Hippocampal formation (tissue), 2 donors: ENCODE measurements at regions not wholly inside any gene's neighbourhood (a gene's known extent, or its start where the extent isn't known, plus 50 kb on each side); places are given as distances from the start of the nearest gene placed in this dataset.
"Not testable (repeated sequence)": the region's sequence is repeated elsewhere in the genome, so short reads cannot be mapped to it uniquely, and the experiment has no call there.

Experiments used
- DNase-seq, 2 donors: peaks; one replicate each; lab custom pipeline; 2025; lab: John Stamatoyannopoulos, UW

DNA sequence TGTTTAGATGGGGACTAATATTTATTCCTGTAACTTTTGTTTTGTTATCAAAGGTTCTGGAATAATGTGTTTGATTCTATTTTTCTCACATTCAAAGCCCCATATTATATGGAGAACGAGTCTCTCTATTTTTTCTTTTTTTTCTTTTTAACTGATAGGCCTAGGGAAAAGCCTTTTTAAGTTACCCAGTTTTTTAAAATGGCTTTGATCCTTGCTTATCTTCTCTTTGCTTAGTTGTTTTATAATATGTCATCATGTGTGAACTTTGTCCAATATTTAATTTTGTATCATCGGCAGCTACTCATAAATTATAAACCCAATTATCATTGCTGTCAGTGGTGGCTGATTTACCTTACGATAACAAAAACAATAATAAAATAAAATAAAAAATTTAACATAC is 610.3 kb upstream of the BCHE start:
- no peak for DNase-seq

DNA sequence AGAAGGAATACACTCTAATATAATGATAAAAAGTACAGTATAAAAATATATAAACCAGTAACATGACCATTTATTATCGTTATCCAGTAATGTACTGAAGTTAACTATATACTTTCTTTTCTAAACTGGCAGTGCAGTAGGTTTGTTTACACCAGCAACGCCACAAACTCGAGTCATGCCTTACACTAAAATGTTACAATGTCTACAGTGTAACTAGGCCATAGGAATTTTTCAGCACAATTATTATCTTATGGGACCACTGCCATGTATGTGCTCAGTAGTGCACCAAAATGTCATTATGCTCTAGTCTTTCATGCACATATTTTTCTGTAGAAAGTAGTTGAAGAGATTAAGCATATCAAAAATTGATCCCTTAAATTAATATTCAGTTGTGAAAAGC is 609.8 kb upstream of the BCHE start:
- no peak for DNase-seq

DNA sequence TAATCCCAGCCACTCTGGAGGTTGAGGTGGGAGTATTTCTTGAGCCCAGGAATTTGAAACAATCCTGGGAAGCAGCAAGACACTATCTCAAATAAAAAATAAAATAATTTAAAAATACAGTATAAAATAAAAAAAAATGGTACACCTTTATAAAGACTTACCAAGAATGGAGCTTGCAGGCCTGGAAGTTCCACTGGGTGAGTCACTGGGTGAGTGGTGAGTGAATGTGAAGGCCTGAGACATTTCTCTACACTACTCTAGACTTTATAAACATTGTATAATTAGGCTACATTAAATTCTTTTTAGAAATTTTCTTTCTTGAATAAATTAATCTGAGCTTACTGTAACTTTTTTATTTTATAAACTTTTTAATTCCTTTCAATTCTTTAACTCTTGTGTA is 609.1 kb upstream of the BCHE start:
- no peak for DNase-seq

DNA sequence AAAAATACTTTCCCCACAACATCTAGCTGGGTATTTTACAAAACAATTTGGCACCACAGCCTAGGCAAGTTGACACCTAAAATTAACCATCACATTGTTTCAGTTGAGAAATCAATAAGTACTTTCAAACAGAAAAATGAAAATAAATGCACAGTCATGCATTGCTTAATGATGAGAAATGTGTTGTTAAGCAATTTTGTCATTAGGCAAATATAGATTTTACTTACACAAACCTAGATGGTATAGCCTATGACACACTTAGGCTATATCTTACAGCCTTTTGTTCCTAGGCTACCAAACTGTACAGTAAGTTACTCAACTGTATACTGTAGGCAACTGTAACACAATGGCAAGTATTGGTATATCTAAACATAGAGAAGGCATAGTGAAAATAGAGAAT is 608.6 kb upstream of the BCHE start:
- no peak for DNase-seq

DNA sequence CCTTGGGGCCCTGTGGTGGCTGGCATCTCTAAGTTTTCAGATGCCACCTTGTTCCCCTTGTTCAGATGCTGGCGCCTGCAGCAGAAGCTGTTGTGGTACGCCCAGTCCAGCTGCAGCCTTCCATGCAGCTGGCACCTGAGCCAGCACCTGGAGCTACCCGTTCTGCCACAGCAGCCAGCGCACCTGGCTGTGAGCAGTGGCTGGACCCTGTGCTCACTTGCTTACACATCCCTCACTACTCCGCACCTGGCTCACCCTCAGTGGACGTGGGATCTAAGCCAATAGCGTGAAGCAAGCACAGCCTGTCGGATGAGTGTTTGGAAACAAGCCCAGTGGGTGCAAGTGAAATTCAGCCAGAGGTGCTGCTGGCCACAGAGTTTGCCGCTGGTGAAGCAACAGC is 607.5 kb upstream of the BCHE start:
- DNase-seq, result no peak

DNA sequence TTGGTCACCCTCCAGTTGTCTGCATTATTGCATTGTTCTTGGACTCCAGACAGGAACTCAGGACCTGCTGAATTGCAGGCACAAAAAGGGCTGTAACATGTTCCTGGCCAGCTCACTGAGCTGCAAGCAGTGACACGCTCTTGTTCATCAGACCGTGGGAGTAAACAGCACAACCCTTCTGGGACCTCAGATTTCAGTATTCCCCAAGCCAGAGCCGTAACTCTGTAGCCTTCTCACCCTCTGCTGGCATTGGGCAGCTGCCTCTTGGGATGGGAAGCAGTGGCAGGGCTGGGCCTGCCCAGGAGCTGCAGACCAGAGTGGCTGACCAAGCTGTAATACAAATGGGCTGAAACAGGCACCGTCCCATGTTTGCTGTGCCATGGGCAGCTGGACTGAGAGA is 607.1 kb upstream of the BCHE start:
- DNase-seq, result no peak

DNA sequence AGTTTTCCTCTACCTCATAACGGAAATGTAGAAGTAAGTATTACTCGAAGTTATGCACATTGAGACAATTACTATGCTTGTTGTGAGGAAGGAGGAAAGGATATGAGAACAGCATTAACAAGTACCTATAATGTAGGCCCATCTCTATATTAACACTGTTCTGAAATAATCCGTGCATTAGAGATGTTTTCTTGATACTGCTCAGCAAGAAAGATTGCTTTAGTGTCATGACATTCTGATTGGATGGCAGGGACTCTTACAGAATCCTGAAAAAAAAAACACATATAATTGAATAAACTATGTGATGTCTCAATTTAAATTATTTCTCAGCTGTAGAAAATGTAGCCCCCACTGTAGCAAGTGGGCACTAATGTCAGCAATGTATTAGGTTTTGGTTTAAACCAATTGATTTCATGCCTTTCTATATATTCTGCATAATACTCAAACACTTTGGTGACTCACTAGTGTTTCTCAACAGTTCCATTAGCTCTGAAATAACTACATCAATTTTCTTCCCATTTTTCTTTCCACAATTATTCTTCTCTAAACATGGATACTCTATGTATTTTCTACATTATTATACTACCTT is 598.3 kb upstream of the BCHE start:
- DNase-seq, result no peak

DNA sequence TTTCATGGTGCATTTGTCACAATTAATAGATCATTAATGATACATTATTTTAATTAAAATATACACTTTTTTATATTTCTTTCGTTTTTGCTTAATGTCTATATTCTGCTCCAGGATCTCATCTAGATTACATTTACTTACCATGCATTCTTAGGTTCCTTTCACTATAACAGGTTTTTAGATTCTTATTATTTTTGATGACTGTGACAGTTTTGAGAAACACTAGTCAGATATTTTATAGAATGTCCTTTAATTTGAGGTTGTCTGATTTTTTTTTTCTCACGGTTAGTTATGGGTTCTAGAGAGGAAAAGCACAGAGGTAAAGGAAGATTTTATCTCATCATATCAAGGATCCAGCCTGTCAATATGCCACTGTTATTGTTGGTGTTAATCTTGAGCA is 595.8 kb upstream of the BCHE start:
- no peak for DNase-seq

DNA sequence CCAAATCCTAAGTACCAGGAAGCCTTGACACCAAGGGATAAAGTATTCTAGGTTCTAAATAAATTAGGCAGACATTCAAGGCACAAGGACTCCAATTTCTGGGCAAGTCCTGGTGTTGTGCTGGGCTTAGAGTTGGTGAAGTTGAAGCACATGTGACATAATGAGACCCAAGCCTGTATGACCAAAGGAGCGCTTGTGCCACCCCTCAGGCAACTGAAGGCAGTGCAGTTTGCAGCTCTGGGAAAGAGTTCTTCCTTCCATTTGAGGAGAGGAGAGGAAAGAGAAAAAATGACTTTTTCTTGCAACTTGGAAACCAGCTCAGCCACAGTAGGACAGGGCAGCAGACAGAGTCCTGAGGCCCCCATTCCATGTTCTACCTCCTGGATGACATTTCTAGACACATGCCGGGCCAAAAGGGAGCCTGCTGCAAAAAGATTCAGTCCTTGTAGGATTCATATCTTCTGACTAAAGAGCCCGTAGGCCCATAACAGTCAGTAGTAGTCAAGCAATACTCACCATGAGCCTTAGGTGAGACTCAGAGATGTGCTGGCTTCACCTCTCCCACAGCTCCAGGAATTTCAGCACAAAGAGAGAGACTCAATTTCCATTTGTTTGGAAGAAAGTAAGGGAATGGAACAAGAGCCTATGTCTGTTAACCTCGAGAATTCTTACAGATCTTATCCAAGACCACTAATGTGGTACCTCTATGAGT is 588.8 kb upstream of the BCHE start:
- DNase-seq, result no peak

DNA sequence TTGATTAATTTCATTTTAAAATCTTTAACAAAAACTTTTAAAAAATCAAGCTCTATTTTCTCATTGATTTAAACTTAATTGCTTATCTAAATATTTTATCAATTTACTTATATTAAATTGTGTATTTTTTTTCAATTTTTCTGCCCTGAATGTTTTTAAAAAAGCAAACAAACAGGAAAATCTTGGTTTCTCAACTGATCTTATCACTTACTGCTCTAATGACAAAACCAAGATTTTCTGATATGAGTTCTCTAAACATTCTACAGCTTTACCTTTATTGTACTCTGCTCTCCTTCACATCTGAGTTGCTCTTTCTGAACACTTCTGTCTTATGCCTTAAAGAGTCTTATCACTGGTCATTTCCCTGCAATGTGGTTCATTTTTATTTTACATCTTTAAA is 587.8 kb upstream of the BCHE start:
- DNase-seq, result no peak

DNA sequence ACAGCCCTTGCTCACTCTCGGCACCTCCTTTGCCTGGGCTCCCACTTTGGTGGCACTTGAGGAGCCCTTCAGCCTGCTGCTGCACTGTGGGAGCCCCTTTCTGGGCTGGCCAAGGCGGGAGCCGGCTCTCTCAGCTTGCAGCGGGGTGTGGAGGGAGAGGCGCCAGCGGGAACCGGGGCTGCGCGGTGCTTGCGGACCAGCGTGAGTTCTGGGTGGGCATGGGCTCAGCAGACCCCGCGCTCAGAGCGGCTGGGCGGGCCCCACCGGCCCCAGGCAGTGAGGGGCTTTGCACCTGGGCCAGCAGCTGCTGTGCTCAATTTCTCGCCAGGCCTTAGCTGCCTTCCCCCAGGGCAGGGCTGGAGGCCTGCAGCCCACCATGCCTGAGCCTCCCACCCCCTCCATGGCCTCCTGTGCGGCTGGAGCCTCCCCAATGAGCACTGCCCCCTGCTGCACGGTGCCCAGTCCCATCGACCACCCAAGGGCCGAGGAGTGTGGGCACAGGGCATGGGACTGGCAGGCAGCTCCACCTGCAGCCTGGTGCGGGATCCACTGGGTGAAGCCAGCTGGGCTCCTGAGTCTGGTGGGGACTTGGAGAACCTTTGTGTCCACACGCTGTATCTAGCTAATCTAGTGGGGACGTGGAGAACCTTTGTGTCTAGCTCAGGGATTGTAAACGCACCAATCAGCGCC is 586.7 kb upstream of the BCHE start:
- not testable (repeated sequence) for DNase-seq

DNA sequence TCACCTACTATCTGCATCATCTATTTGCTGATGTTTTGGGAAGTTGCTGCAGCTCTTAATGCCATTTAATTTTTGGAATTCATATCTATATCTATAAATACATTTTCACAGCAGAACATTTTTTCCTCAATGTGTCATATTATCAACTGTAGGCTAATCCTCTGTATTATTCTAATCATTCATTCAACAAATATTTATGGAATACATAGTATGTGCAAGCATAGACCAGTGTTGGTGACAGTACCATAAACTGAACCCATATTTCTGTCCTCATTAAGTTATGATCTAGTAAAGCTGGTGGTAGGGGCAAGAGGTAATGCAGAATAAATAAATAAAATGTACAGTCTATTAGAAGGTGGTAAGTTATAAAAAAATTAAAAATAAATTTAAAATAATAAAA is 585.3 kb upstream of the BCHE start:
- no peak for DNase-seq

DNA sequence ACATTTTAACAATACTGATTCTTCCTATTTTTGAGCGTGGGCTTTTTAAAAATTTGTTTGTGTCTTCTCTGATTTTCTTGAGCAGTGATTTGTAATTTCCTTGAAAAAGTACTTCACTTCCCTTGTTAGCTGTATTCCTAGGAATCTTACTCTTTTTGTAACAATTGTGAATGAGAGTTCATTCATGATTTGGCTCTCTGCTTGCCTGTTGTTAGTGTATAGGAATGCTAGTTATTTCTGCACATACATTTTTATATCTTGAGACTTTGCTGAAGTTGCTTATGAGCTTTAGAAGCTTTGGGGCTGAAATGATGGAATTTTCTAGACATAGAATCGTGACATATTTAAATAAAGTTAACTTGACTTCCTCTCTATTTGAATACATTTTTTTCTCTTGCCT is 582.8 kb upstream of the BCHE start:
- no peak for DNase-seq

DNA sequence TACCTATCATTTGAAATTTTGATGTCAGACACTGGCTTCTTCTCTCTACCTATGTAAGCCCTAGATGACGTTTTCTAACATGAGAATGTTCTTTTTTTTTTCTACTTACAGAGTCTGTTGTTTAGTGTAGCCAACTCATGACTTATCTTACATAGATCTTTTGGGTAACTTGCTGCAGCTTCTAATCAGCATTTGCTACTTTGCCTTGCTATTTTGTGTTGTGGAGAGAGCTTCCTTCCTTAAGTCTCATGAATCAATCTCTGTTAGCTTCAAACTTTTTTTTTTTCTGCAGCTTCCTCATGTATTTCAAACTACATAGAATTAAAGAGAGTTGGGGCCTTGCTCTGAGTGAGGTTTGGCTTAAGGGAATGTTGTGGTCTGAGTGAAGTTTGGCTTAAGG is 568.7 kb upstream of the BCHE start:
- no peak for DNase-seq

DNA sequence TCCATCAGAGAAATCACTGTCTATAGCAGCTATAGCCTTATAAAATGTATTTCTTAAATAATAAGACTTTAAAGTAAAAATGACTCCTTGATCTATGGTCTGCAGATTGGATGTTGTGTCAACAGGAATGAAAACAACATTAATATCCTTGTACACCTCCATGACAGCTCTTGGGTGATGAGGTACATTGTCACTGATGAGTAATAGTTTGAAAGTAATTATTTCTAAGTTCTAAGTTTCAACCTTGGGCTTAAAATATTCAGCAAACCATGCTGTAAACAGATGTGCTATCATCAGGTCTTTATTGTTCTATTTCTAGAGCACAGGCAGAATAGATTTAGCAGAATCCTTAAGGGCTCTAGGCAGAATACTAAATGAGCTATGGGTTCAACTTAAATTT is 568.2 kb upstream of the BCHE start:
- no peak for DNase-seq

DNA sequence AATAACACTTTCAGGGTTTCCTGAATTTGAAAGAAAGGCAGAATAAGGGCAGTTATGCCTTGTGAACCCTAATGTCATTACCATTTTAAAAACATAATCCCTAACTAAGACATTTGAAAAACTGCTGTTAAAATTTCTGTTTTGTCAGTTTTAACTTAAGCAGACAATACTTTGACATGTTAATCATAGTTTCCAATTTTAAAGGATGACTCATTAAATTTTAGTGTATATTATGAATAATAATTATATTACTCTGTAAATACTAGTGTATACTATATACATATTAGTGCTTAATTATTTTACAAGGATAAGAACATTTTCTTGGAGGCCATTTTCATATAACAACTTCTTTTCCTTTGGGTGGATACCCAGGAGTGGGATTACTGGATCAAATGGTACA is 553.1 kb upstream of the BCHE start:
- DNase-seq, result no peak

DNA sequence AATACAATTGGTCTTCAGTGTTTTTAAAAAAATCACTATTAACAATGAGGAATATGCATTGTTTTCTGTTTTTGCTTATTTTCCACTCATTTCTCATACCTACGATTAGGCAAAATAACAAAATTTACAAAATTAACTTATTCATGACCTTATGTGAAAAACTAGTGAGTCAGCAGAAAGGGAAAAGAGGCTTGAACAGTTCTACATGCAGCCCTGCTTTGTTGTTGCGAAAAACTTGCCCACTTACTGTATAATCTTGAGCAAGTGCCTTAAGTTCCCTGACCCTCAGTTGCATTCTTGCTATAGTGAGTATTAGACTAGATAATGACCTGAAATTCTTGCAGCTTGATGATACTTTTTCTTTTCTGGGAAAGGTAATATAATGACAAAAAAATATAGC is 551.1 kb upstream of the BCHE start:
- no peak for DNase-seq

DNA sequence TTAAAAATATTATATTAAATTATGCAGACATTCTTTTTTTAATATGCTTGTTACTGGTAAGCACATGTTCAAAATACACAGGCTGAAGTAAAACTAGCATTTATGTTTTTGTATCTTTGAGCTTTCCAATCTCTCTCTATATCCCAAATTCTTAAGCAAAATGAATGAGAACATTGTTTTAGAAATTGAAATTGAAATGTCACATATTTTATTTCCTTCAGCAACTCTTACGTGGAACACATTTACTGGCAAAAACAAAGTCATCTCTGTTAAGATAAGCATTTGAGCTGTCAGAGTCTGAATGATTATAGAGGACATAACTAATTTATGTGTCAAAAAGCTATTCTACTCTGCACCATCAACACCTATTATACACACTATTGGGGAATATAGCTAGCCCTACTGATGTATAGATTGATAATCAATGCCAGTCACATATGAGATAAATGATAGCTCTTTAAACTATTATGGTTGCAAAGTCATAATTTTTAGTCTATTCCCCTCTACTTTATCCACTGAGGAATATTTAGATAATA is 535.4 kb upstream of the BCHE start:
- no peak for DNase-seq

DNA sequence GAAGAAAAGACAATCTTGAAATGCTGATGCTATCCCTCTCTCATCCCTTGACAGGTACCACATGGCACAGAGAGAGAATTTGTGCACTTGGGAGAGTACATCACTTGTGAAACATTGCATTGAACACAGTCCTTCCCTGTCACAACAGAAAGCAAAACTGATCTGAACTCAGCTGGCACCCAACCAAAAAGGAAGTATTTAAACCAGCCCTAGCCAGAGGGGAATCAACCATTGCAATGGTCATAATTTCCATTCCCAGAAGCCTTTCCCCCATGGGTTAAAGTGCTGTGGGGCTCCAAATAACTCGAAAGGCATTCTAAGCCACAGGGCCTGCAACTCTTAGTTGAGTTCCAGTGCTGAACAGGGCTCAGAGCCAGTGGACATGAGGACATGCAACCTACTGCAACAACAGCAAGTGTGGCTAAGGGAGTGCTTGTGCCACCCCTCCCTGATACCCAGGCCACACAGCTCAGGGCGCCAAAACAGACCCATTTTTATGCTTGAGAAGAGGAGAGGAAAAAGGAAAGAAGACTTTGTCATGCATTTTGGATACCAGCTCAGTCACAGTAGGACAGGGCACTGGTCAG is 530.8 kb upstream of the BCHE start:
- no peak for DNase-seq

DNA sequence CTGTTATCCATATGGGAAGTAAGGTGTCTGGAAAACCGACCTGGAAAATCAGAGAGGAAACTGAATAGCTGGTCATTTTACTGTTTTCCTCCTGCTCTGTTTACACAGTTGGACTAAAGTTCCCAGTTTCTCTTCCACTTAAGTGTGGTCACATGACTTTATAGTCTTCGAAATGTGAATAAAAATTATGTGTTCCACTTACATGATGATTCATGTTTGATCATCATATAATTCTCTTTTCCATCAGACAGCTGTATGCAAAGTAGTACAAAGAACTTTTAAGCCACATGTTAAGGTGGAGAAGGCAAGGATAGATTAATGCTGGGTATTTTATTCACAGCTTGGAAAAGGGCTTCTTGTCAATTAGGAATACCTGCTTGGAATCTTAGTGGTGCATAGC is 525.5 kb upstream of the BCHE start:
- DNase-seq, result no peak

DNA sequence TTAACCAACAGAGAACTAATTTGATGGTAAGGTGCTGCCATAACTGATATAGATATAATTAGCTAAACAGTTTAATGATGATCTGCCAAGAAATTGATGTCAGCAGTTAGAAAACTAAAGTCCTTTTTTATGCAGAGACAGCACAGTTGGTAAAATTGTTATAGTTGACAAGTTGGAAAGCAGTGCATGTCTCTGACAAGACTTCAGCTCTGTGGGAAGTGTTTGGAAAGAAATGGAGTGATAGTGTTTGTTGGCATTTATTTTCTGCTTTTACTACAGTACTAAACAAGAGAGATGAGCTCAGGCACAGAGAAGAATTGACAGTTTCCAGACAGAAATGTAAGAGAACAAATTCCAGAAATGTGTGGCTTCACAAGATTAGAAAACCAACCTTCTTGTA is 523.5 kb upstream of the BCHE start:
- no peak for DNase-seq

DNA sequence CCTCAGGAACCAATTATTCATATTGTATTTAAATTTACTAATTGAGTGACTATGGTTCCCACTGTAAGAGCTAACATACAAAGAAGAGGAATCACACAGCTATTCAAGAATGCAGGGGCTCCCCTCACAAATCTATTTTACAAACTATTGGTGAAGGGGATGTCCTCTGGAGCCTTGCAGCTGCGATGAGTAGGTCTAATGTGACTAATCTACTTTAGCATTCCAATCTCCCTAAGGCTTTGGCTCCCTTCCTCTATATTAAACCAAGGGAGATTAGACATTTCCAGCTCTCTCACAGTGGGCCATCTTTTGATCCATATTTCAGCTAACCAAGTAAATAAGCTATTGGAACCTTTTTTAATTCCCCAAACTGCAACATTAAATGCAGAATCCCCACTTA is 514.2 kb upstream of the BCHE start:
- no peak for DNase-seq
